ENCODE measurements at regions not wholly inside any gene's neighbourhood (a gene's known extent, or its start where the extent isn't known, plus 50 kb on each side); places are given as distances from the start of the nearest gene placed in this dataset.

DNA sequence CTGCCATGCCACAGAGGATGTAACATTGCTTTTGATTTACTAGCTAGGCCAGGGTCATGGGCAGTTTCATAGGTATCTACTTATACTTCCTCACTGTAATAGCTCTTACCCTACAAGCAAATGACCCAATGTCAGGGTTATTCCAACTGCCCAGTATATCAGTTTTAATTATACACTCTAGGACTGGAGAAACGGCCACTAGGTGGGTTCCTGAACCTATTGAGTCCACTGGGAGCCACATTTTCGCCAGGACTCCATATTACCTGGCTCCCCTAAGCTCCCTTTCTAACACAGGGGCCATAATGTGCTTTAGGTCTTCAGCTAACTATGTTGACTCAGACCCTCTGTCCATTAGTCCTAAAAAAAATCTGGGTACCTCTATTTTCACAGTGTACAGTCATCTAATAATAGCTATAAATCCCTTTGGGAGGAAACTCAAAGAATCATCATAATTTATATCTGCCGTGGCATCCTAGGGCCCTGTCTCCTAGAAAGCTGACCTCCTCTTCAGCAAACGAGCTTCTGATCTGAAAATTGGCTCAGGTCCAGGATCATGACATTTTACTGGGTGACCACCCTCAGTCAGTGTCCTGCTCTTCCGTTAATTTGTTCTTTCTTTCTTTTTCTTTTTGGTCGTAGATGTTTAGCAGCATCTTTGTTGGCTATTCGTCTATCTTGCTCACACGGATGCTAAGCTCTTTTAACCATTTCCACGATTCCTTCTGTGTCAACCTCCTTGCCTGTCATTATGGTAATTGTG, 244.3 kb downstream of the FAM76B start:
- ATAC-seq (ENCODE audit: low FRiP score) (no peak), DNase-seq (ENCODE audit: low spot score) (no peak)
- TF ChIP-seq, protein P1, sequence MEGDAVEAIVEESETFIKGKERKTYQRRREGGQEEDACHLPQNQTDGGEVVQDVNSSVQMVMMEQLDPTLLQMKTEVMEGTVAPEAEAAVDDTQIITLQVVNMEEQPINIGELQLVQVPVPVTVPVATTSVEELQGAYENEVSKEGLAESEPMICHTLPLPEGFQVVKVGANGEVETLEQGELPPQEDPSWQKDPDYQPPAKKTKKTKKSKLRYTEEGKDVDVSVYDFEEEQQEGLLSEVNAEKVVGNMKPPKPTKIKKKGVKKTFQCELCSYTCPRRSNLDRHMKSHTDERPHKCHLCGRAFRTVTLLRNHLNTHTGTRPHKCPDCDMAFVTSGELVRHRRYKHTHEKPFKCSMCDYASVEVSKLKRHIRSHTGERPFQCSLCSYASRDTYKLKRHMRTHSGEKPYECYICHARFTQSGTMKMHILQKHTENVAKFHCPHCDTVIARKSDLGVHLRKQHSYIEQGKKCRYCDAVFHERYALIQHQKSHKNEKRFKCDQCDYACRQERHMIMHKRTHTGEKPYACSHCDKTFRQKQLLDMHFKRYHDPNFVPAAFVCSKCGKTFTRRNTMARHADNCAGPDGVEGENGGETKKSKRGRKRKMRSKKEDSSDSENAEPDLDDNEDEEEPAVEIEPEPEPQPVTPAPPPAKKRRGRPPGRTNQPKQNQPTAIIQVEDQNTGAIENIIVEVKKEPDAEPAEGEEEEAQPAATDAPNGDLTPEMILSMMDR (IDR thresholded peaks at IDR 0.05), result no peak

DNA sequence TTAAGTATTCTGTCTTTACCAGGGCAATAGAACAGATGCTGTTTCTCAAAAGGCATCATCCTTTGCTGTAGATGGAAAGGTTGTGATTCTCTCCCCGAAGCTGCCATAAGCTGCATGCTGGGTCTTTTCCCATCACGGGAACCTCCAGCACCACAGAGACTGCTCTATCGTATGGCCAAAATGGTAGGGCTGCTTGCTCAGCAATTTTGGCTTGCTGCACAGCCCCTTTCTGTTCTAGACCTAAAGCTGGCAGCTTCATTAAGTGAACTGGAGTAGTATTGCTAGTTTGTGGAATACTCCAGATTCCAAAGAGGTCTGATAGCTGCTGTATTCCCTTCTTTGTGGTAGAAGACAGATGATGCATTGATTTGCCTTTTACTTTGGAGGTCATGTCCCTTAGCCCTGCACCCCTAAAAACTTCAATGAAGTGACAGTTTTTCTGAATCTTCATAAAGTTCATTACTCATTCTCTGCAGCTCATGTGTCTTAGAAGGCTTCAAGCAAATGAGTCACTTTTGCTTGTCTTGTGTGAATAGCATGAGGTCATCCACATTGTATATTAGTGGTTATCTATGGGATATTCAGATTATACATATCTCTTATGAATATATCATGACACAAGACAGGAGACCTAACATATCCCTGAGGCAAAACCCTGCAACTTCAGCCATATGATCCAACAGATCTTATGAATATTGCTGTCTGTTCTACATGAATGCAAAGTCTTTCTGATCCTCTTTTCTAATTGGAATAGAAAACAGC, 245.3 kb downstream of the FAM76B start:
- TF ChIP-seq, protein P1 (IDR thresholded peaks at IDR 0.05), result no peak
- DNase-seq (ENCODE audit: low spot score) (no peak), ATAC-seq (ENCODE audit: low FRiP score) (no peak)

DNA sequence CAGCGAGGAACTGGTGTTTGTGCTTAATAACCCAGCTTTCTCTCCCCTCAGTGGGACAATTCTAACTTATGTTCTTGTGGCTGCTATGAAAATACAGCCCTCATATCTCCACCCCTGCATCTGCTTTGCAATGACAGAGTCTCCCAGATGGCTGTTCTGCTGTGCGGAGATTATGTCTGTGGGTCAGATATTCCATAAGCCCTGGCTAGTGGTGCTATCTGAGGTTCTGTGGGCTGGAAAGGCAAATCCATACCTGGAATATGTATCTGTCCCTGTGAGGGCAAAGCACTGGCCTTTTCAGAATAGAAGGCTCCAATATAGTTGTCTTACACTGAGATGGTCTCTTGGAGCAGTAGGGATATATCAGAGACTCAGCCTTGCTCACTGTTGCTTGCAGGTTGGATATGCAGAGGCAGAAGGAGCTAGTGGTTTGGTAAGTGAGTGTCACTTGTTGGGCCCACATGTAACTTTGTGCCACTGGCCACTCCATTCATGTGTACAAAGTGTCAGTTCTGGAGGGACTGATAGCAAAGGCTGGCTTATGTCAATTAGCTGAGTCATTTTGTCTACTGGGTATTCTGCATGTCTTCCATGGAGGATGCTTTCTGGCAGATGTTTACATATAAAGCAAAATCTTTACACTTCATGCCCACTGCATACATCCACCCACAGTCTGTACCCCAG, 246.6 kb downstream of the FAM76B start:
- ATAC-seq (ENCODE audit: low FRiP score) (no peak), DNase-seq (ENCODE audit: low spot score) (no peak)
- TF ChIP-seq, protein P1 (IDR thresholded peaks at IDR 0.05), result no peak

DNA sequence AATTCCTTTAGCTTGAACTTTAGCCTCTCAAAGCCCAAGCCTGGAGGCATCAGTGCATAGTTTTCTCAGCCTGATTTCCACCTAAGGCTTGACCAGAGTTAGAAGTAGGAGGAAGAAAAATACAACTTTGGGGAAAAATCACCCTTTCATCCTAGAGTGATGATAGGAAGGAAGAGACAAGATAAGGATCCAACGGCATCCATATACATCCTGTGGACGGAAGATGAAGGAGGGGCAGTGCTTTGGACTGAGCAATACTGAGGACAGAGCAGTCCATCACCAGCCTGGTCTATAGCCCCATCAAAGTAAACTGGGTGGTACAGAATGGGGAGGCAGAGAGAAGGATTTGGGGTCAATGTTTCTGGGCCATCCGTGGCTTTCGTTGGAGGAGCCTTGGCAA, 247.9 kb downstream of the FAM76B start:
- ATAC-seq (ENCODE audit: low FRiP score), result no peak
- no peak for DNase-seq (ENCODE audit: low spot score)
- TF ChIP-seq, protein P1 (IDR thresholded peaks at IDR 0.05), result no peak

DNA sequence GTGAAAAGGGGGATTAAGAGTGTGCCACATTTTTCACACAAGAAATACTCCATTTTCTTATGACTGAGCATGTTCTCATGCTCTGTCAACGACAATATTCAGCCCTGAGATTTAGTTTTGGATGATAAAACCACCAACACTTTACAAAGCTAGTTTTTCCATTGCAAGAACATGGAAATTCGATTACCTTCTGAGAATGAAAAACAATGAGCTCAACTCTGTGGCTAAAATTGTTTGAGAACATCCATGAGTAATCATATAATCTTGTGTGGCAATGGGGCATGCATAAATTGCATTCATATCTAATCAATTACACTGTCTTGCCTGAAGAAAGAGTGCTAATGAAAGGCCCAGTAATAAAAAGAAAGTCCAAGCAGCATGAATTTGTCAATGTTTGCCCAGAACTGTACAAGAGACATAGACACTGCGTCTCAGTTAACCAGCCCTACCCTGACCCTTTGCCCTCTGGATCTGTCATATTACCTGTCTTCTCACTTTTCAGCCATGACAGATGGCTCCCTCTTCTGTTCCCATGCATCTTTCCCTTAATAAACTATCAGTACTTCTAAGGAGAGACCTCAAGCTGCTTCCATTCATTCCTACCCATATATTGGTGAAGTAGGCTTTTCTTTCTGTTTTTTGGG, 253.4 kb downstream of the FAM76B start:
- no peak for ATAC-seq (ENCODE audit: low FRiP score)
- TF ChIP-seq, protein P1 (IDR thresholded peaks at IDR 0.05), result no peak

DNA sequence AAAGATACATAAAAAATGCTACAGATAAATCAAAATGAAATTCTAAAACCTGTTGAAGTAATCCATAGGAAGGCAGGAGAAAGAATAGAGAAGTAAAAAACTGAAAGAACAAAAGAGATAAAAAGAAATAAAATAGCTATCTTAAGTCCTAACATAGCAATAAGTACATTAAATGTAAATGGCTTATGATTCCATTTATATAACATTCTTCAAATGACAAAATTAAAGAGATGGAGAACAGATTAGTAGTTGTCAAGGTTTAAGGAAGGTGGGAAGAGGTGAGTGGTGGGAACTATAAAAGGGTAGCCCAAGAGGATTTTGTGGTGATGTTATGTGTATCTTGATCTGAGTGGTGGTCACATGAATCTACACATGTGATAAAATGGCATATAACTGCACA, 254.8 kb downstream of the FAM76B start:
- TF ChIP-seq, protein P1 (IDR thresholded peaks at IDR 0.05), result no peak
- ATAC-seq (ENCODE audit: low FRiP score), result no peak
- no peak for DNase-seq (ENCODE audit: low spot score)

More for the DNA sequence above, 253.4 kb downstream of the FAM76B start:
- DNase-seq (ENCODE audit: low spot score), result no peak
